ENCODE measurements at regions not wholly inside any gene's neighbourhood (a gene's known extent, or its start where the extent isn't known, plus 50 kb on each side); places are given as distances from the start of the nearest gene placed in this dataset.

- no peak for TF ChIP-seq CTCF (IDR thresholded peaks at IDR 0.05)
- no peak for TF ChIP-seq POLR2A (IDR thresholded peaks at IDR 0.05)
Observed at GRCh38 chr4:59698041-59698440, 1502.1 kb upstream of the ADGRL3 start.

Measured in testis (tissue), 2 donors.